ENCODE measurements at regions not wholly inside any gene's neighbourhood (a gene's known extent, or its start where the extent isn't known, plus 50 kb on each side); places are given as distances from the start of the nearest gene placed in this dataset.

- no peak for TF ChIP-seq POLR2A (IDR thresholded peaks at IDR 0.05; ENCODE audit: extremely low read depth, insufficient read length)
- no peak for TF ChIP-seq MAX (IDR thresholded peaks at IDR 0.05; ENCODE audit: low read depth, low read length)
- TF ChIP-seq CTCF (IDR thresholded peaks at IDR 0.05; ENCODE audit: low read depth, low read length), result no peak
These were observed 286.2 kb upstream of the KCNH8 start for GRCh38 chr3:18862077-18862476.

Measured in NB4 (cell line).